Spinal cord (tissue), 9 donors: ENCODE measurements at regions not wholly inside any gene's neighbourhood (a gene's known extent, or its start where the extent isn't known, plus 50 kb on each side); places are given as distances from the start of the nearest gene placed in this dataset.
A peak's percentile ranks its signal among the peaks of the same experiment; 100 is the strongest.

Experiments used
- DNase-seq, 6 donors: peaks; one replicate each; pipeline versions ENCODE4 v3.0.0 to v3.0.0-alpha.2; 2013 to 2015; ENCODE audit warnings: low spot score in 6 of 6, low read depth in 4 of 6
- H3K27ac ChIP-seq: one replicate; pipeline ENCODE4 v1.5.1; 2013; ENCODE audit warnings: low read depth, low read length, control low read depth
- H3K27me3 ChIP-seq: one replicate; pipeline ENCODE4 v1.6.1; 2013; ENCODE audit warnings: low read length; ENCODE audit not compliant: control insufficient read depth, insufficient read depth
- H3K36me3 ChIP-seq: one replicate; pipeline ENCODE4 v1.6.1; 2013; ENCODE audit warnings: low read length; ENCODE audit not compliant: control insufficient read depth, insufficient read depth
- H3K4me1 ChIP-seq: one replicate; pipeline ENCODE4 v1.6.1; 2013; ENCODE audit warnings: low read length; ENCODE audit not compliant: control insufficient read depth, insufficient read depth
- H3K4me3 ChIP-seq: one replicate; pipeline ENCODE4 v1.5.1; 2013; ENCODE audit warnings: low read depth, low read length, control low read depth
- H3K9me3 ChIP-seq: one replicate; pipeline ENCODE4 v1.6.1; 2013; ENCODE audit warnings: low read length; ENCODE audit not compliant: control insufficient read depth, insufficient read depth
- WGBS: methylation state at CpG from one replicate; pipeline ENCODE4 v1.1.5; 2013; ENCODE audit warnings: missing lambda C conversion rate; ENCODE audit not compliant: insufficient coverage; 5-methylcytosine and 5-hydroxymethylcytosine counted together
- donor health status: healthy.

GRCh38 chr1:66438501-66438900, 95.5 kb upstream of the SGIP1 start:
- H3K4me3 ChIP-seq = no peak overlapping the region
- no CpG with 5 or more reads among the region's 7 CpGs for WGBS
- H3K36me3 ChIP-seq = no peaks in the 10 kb centered on the region
- H3K4me1 ChIP-seq = no peaks in the 10 kb centered on the region
- DNase-seq = no peak
- no peaks in the 10 kb centered on the region for H3K27me3 ChIP-seq
- no peak overlapping the region for H3K27ac ChIP-seq
- H3K9me3 ChIP-seq = no peaks in the 10 kb centered on the region

- Histone ChIP-seq H3K27ac (no peak overlapping the region), H3K36me3 (no peaks in the 10 kb centered on the region), H3K4me1 (no peaks in the 10 kb centered on the region), H3K9me3 (no peaks in the 10 kb centered on the region), H3K4me3 (no peak overlapping the region), H3K27me3 (no peaks in the 10 kb centered on the region)
- WGBS = no CpG with 5 or more reads among the region's 4 CpGs
- no peak for DNase-seq
Observed at GRCh38 chr1:66439031-66439740, 94.8 kb upstream of the SGIP1 start.

GRCh38 chr1:66443793-66444192, 90.2 kb upstream of the SGIP1 start:
- no peak overlapping the region for H3K27ac ChIP-seq
- no peaks in the 10 kb centered on the region for H3K27me3 ChIP-seq
- H3K4me1 ChIP-seq = no peaks in the 10 kb centered on the region
- H3K9me3 ChIP-seq = no peaks in the 10 kb centered on the region
- H3K36me3 ChIP-seq = no peaks in the 10 kb centered on the region
- WGBS = no CpG with 5 or more reads among the region's 1 CpG
- DNase-seq = no peak
- no peak overlapping the region for H3K4me3 ChIP-seq

- WGBS = no CpG with 5 or more reads among the region's 3 CpGs
- DNase-seq = no peak
- H3K27ac ChIP-seq = no peak overlapping the region
- no peaks in the 10 kb centered on the region for H3K36me3 ChIP-seq
- no peaks in the 10 kb centered on the region for H3K27me3 ChIP-seq
- no peaks in the 10 kb centered on the region for H3K4me1 ChIP-seq
- H3K9me3 ChIP-seq = no peaks in the 10 kb centered on the region
- H3K4me3 ChIP-seq = no peak overlapping the region
Observed at GRCh38 chr1:66444438-66445265, 89.3 kb upstream of the SGIP1 start.

- H3K36me3 ChIP-seq = no peaks in the 10 kb centered on the region
- peak overlapping the region; percentile 49 for H3K27ac ChIP-seq
- no peaks in the 10 kb centered on the region for H3K4me1 ChIP-seq
- 55% methylated on average over 3 of the region's 5 CpGs for WGBS
- no peak overlapping the region for H3K4me3 ChIP-seq
- no peaks in the 10 kb centered on the region for H3K27me3 ChIP-seq
- peak in 2 of 6 donors; percentile 18 to 23 for DNase-seq
- H3K9me3 ChIP-seq = no peaks in the 10 kb centered on the region
Observed at GRCh38 chr1:66445492-66446181, 88.3 kb upstream of the SGIP1 start.

- Histone ChIP-seq H3K9me3 (no peaks in the 10 kb centered on the region), H3K27ac (peak overlapping the region; percentile 19), H3K27me3 (no peaks in the 10 kb centered on the region), H3K36me3 (no peaks in the 10 kb centered on the region), H3K4me1 (no peaks in the 10 kb centered on the region), H3K4me3 (no peak overlapping the region)
- 25% methylated on average over 4 of the region's 8 CpGs for WGBS
- peak; percentile 67 to 95 (median 76) for DNase-seq
Observed at GRCh38 chr1:66446261-66447001, 87.5 kb upstream of the SGIP1 start.

DNA sequence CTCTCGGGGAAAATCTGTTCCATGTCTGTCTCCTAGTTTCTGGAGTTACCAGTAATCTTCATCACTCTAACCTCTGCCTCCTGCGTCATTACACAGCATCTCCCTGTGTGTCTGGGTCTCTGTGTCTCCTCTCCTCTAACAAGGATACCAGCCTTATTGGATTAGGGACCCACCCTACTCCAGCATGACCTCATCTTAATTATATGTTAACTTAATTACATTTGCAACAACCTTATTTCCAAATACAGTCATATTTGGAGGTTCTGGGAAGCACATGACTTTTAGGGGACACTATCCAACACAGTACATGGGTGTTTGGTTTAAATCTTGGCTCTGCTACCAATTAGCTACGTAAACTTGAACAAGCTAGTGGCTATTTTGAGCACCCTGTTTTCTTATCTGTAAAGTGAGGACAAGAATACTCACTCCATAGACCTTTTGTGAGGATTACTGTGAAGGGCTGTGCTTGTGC, 83.9 kb upstream of the SGIP1 start:
- H3K27me3 ChIP-seq = no peaks in the 10 kb centered on the region
- H3K9me3 ChIP-seq = no peaks in the 10 kb centered on the region
- no peak overlapping the region for H3K4me3 ChIP-seq
- 86% methylated on average over 2 of the region's 3 CpGs for WGBS
- no peaks in the 10 kb centered on the region for H3K36me3 ChIP-seq
- DNase-seq = no peak
- H3K27ac ChIP-seq = no peak overlapping the region
- H3K4me1 ChIP-seq = no peaks in the 10 kb centered on the region

GRCh38 chr1:66450847-66451246, 83.1 kb upstream of the SGIP1 start:
- H3K9me3 ChIP-seq = no peaks in the 10 kb centered on the region
- H3K4me3 ChIP-seq = no peak overlapping the region
- no peak for DNase-seq
- H3K27ac ChIP-seq = no peak overlapping the region
- no peaks in the 10 kb centered on the region for H3K4me1 ChIP-seq
- no peaks in the 10 kb centered on the region for H3K36me3 ChIP-seq
- H3K27me3 ChIP-seq = no peaks in the 10 kb centered on the region
- WGBS = no CpG with 5 or more reads among the region's 1 CpG

DNA sequence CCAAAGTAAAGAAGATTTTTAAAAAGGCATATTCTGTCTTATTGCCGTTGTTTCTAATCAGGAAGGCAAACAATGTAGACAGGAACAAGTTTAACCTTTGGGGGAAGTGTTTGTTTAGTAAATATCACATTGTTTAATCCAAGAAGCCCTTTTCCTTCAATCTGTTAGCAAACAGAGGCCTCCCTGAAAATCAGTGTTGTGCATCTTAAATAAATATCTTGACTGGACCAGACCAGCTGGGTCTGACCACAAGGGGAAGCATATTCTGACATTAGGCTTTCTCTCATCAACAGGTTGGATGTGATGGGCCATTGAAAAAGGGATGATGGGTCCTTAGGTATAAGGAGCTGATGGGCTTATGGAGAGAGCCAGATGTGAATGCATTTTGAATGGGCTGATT, 81.8 kb upstream of the SGIP1 start:
- no CpG with 5 or more reads among the region's 1 CpG for WGBS
- Histone ChIP-seq H3K4me1 (no peaks in the 10 kb centered on the region), H3K4me3 (no peak overlapping the region), H3K27me3 (no peaks in the 10 kb centered on the region), H3K27ac (no peak overlapping the region), H3K36me3 (no peaks in the 10 kb centered on the region), H3K9me3 (no peaks in the 10 kb centered on the region)
- DNase-seq = no peak
